ENCODE measurements at regions not wholly inside any gene's neighbourhood (a gene's known extent, or its start where the extent isn't known, plus 50 kb on each side); places are given as distances from the start of the nearest gene placed in this dataset.

GRCh38 chr5:13470263-13470662, 474.2 kb downstream of the DNAH5 start:
- TF ChIP-seq NRF1 (IDR thresholded peaks at IDR 0.05; ENCODE audit: low read depth, low read length) = no peak
- no peak for TF ChIP-seq EGR1 (IDR thresholded peaks at IDR 0.05; ENCODE audit: borderline replicate concordance, low read depth, low read length)
- TF ChIP-seq BRCA1 (IDR thresholded peaks at IDR 0.05; ENCODE audit: low read depth, low read length) = no peak
- TF ChIP-seq CTCF (IDR thresholded peaks at IDR 0.05; ENCODE audit: control extremely low read depth in 1 of 3, insufficient read depth in 1 of 3, low read depth in 1 of 3, low read length in 3 of 3) = no peak
- TF ChIP-seq SUZ12 (IDR thresholded peaks at IDR 0.05; ENCODE audit: low read length) = no peak
- no peak for TF ChIP-seq POLR2A (IDR thresholded peaks at IDR 0.05; ENCODE audit: control extremely low read depth in 1 of 2, low read depth in 2 of 2, low read length in 2 of 2)
- TF ChIP-seq GABPA (IDR thresholded peaks at IDR 0.05; ENCODE audit: borderline replicate concordance, insufficient read depth, low read length) = no peak

Measured in H1 (cell line).